GM21390 (cell line): ENCODE measurements at regions not wholly inside any gene's neighbourhood (a gene's known extent, or its start where the extent isn't known, plus 50 kb on each side); places are given as distances from the start of the nearest gene placed in this dataset.
"Not testable (repeated sequence)": the region's sequence is repeated elsewhere in the genome, so short reads cannot be mapped to it uniquely, and the experiment has no call there.

ENCODE experiments used
- ATAC-seq: cut with Tn5 transposase; IDR thresholded peaks from one replicate; pipeline ENCODE4 v1.9.1; 2021; ENCODE audit not compliant: unreplicated experiment

DNA sequence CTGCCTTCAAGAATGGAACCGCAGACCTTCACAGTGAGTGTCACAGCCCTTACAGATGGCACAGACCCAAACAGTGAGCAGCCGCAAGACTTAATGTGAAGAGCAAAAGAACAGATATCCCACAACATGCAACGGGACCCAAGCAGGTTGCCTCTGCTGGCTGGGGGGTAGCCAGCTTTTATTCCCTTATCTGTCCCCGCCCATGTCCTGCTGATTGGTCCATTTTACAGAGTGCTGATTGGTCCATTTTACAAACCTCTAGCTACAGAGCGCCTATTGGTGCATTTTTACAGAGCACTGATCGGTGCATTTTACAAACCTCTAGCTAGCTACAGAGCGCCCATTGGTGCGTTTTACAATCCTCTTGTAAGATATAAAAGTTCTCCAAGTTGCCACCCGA is 102.0 kb upstream of the IGF1R start:
- no peak for ATAC-seq

DNA sequence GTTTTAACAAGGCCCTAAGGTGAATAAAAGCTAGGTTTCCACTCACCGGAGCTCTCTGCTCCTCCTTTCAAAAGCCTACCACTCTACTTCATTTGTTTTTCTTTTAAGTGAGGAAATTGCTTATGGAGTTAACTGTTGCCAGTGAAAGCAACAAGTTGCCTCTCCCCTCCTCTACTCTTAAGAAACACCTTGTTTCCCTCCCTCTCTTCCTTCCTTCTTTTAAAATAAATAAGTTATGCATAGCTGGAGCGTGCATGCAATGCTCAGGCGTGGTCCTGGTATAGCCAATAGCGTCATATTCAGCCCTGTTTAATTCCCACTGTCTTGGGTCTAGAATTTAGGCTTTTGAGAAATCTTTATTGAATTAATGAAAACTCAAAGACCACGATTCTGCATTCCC is 101.1 kb upstream of the IGF1R start:
- no peak for ATAC-seq

DNA sequence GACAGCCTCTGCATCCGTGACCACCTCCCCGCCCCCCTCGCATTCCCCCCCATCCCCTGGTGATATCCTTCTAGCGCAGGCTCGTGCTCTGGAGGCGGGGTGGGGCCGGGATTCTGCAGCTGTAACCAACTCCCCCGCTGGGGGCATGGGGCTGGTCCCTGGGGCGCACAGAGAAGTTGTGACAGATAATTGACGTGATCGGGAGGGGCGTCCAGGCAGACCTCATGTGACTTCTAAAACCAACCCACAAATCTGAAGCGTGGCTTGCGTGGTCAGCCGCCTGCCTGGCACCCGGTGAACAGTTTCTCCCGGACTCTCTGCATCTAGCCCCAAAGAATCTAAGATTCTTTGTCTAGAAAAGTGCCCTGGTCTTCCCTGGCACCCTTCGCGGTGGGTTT is 100.6 kb upstream of the IGF1R start:
- ATAC-seq = no peak

DNA sequence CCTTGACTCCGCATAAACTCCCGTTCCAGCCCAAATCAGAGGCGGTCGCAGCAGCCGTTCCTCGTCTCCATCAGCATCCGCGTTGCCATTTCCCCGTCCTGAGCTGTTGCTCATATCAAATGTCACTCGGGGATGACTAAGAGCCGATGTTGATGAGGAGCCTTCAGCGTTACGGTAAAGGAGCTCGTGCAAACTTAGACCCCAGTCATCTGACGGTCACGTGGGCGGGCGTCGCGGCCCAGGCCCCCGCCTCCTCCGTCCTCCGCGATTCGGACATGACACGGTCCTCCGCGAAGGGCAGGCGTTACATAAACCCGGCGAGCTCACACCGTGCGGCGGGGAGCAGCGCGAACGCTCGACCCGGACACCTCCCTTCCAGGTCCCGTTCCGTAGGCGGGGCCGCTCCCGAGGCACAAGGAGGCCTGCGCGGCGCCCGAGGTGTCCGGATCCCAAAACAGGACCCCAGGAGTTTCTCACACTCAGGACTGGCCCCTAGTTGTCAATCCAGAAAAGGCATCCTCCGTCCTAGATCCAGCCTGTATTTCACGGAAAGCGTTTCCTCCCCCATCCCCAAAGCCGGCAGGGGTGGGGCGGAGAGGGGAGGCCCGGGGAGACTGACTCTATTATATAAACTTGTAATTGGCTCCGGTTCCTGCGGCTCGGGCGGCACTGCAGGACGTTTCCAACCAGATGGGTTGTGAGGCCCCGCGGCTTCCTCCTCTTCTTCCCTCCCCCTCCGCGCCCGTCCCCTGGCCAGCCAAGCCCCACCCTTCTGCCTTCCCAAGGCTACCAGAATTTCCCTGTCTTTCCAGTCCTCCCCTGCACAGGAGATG is 100.0 kb upstream of the IGF1R start:
- ATAC-seq = no peak

DNA sequence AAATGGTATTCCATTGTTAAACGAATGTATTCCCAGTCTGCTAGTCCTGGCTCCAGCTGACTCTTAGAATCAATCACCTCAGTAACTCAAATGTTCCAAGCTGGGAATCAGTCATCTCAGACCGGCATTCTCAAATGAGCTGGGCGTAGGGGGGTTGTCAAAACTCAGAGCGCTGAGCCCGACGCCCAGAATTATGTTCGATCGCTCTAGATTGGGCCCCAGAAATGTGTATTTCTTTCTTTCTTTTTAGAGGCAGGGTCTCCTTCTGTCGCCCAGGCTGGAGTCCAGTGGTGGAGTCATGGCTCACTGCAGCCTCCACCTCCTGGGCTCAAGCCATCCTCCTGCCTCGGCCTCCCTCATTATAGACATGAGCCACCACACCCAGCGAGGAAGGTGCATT is 99.3 kb upstream of the IGF1R start:
- no peak for ATAC-seq

DNA sequence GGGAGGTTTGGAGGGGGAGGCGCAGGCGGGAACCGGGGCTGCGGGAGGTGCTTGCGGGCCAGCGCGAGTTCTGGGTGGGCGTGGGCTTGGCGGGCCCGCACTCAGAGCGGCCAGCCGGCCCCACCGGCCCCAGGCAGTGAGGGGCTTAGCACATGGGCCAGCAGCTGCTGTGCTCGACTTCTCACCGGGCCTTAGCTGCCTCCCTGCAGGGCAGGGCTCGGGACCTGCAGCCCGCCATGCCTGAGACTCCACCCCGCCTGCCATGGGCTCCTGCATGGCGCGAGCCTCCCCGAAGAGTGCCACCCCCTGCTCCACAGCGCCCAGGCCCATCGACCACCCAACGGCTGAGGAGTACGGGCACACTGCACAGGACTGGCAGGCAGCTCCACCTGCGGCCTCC is 98.6 kb upstream of the IGF1R start:
- ATAC-seq = no peak

DNA sequence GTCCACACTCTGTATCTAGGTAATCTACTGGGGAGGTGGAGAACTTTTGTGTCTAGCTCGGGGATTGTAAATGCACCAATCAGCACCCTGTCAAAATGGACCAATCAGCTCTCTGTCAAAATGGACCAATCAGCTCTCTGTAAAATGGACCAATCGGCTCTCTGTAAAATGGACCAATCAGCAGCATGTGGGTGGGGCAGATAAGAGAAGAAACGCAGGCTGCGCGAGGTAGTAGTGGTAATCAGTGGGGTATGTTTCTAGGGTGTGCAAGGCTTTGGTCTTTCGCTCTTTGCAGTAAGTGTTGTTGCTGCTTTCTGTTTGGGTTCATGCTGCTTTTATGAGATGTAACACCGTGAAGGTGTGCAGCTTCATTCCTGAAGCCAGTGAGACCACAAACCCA is 98.0 kb upstream of the IGF1R start:
- ATAC-seq = not testable (repeated sequence)

DNA sequence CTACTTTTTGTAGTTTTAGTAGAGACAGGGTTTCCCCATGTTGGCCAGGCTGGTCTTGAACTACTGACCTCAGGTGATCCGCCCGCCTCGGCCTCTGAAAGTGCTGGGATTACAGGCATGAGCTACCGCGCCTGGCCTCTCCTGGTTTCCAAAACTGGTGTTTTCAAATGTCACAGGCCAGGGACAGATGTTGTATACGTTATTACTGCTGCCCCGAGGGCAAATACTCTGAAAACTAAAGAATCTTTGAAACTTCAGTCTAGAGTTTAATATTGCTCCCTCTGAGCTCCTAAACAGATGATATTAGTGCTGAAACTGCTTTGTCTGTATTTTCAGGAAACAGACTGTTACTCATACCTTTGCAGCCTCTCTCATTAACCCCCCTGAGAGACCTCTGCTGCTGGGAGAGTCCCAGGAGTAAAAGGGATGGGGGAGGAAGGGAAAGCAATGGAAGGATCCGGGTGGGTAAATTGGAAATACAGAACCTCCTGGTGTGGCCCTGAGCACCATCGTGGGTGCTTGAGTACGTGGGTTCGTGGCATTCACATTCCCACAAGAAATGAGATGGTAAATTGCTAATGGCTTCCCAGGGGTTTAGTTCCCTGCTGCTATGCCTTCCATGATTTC is 96.3 kb upstream of the IGF1R start:
- ATAC-seq = no peak

DNA sequence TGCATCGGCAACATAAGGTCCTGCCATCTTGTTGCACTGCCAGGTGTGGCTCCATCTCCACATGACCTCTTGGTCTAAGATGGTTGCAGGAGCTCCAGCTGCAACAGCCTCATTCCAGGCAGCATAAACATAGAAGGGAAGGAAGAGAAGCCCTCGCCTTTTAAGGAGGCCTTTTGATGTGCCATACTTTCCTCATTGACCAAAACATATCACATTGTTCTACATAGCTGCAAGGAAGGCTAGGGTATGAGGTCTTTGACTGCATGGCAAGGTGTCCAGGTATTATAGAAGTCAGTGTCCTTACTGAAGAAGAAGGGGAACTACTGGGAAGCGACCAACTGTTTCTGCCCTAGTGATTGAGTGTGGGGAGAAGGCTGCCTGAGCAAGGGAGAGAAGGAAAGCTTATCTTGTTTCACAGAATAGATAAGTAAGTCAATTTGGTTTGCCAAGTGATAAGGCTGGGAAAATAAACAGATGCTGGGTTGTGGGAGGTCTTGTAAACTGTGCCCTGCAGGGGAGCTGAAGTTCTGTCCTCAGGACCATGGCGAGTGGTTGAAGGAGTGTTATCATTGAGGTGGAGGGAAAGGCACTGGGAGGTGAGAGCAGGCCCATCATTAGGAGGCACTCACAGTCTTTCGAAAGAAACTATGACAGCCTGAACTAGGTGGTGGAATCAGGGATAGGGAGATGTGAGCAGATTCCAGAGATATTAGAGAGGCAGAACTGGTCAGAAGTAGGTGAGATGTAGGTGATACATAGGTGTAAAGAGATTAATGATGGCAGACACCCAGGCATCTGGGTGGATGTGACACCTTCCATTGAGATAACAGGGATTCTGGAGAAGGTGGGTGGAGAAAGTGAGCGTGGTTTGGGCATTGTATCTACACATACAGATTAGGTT is 93.8 kb upstream of the IGF1R start:
- ATAC-seq = no peak

DNA sequence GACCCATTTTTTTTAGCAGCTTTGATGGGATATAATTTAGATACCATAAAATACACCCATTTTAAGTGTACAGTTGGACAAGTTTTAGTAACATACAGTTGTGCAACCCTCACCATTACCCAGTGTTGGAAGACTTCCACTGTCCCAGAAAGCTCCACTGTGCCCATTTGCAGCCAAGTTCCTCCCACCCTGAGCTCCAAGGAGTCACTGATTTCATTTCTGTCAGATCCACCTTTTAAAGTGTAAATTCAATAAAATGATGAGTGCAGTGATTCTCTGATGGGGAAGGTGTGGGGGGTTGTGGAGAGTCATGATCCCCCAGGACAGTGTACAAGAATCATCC is 93.2 kb upstream of the IGF1R start:
- no peak for ATAC-seq

DNA sequence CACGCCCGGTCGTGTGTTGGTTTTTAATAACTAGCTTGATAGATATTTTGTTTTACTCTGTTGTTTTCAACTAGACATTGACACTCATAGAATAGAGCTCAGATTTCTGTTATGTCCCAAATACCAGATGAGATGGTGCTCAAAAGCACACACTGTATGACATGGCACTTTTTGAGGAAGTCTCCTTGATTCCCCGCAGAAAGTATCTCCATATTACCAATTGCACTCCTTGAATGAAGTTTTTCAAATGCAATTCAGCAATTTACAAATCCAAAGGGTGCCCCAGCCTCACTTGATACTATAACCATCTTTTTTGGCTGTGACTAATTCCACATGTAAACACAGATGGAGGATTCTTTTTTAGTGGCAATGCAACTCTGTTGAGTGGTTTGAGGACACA is 92.0 kb upstream of the IGF1R start:
- no peak for ATAC-seq

DNA sequence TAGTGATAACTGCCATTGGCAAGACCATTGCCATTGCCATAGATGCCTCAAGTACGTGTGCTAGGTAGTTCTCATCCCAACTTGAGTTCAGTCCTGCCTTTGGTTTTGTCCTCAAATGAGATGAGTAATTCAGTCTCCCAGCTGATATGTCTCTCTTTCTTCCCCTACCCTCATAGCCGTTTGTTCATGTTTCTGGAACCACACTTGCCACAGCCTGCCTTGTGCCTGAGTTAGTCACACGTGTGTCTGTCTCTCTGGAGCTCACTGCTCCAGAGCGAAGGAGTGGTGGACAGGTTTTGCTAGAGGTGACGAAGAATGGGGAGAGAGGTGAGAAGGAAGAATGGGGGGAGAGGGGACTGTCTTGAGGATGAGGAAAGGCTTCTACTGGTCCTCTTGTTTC is 88.0 kb upstream of the IGF1R start:
- no peak for ATAC-seq

DNA sequence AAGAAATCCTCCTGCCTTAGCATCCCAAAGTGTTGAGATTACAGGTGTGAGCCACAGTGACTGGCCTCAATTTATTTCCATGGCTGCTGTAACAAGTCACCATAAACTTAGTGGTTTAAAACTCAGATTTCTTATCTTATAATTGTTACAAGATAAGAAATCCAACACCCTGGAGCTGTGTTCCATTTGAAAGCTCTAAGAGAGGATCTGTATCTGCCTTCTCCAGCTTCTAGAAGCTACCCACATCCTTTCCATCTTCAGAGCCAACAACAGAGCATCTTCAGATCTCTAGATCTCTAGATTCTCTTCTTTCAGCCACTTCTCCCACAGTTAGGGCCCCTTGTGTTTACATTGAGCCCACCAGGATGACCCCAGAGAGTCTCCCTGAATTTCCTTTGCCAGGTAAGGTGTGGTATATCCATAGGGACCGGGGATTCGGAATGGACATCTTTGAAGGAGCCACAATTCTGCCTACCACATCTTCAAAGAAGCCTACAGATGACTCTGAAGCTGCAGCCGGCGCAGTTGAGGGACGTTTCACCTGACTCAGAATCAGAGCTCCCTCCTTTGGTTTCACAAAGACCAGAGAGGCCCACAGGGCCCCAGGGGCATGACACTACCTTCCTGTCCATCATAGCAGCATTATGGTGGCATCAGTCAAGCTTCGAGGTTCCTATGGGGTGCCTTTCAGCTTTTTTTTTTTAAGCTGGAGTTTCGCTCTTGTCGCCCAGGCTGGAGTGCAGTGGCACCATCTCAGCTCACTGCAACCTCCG is 87.0 kb upstream of the IGF1R start:
- no peak for ATAC-seq

DNA sequence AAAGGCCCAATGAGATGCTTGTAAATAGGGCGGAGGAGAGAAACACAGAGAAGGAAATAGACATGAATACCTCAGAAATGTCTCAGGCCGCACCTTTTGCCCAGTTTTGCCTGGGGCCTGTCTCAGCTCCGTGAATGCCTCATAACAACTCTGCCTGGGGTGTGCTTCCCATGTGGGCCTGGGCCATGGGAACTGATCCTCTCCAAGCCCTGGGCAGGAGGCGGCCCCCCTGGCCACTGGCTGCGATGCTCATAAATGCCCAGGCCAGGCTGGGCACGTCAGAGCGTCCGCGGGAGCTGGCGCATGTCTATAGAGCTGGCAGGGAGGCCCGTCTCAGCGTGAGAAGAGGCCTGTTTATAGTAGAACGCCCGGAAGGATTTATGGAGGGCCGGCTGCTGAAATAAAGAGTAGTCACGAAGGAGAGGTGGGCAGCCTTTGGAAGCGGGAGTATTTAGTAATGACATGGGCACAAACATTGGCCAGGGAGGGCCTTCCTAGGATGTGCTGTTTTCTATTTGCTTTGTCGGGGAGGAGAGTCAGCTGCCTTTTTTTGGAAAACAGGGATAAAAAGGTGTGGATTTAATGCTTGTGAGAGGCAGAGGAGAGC is 85.9 kb upstream of the IGF1R start:
- ATAC-seq = no peak

DNA sequence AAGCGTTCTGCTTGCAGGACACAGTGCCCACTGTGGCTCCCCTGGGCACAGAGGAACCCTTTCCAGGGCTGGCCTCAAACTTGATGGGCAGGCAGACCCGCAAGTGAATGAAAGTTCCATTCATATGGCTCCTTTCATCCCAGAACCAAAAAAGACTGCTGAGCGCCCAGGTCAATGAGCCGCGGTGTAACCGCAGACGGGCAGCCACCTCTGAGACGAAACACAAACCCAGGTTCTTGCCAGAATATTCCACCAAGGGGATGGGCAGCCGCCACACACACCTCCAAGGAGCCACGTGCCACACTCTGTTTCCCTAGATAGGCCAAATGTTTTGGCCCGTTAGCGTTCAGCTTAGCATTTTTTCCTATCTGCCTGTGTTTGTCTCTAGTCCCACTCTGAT is 82.8 kb upstream of the IGF1R start:
- ATAC-seq = no peak

DNA sequence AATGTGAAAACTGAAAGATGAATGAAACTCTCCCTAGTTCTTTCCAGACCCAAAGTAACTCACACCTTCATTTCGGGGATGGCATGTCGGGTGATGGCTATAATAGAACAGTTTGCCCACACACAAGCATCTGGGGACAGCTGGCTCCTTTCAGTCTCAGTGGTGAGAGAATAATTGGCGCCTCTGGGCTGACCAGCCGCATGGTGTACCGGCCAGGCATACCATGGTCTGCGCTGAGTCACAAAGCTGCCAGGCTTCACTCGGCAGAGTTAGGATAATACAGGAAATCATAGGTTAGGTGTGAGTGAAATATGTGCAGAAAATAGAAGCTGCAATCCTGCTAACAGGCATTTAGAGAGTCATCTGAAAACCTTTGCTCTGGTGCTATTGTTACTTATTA is 80.4 kb upstream of the IGF1R start:
- ATAC-seq = no peak

DNA sequence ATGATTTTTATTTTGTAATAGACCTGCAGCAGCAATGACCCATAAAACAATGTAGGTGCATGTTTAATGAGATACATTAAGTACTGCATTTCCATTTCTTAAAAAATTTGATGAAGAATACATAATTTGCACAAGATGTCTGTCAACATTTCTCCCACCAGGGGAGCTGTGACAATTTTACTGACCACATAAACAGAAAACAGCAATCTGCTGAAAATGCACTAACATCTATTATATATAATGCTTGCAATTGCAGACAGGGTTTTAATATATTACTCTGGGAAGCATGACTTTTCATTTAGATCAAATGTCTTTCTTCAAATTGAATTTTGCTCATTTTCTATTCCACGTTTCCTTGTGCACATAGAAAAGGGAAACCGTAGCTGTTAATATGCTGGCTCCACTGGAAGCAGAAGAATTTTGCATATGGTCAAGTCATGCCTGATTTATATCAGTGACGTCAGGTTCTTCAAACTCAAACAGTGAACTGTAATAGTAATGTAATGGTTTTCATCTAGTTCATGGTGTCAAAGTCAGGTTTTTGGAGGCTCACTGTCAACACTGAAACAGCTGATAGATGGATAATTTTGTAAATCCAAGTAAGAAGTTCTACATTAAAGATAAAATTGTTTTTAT is 79.8 kb upstream of the IGF1R start:
- no peak for ATAC-seq

DNA sequence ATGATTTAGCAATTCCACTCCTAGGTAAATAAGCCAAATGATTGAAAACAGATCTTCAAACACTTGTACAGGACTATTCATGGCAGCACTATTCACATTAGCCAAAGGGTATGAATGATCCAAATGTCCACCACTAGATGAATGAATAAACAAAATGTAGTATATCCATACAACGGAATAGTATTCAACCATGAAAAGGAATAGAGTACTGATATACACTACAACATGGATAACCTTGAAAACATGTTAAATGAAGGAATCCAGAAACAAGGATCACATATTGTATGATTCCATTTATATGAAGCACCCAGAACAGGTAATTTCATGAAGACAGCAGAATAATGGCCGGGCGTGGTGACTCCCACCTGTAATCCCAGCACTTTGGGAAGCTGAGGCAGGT is 78.2 kb upstream of the IGF1R start:
- no peak for ATAC-seq

DNA sequence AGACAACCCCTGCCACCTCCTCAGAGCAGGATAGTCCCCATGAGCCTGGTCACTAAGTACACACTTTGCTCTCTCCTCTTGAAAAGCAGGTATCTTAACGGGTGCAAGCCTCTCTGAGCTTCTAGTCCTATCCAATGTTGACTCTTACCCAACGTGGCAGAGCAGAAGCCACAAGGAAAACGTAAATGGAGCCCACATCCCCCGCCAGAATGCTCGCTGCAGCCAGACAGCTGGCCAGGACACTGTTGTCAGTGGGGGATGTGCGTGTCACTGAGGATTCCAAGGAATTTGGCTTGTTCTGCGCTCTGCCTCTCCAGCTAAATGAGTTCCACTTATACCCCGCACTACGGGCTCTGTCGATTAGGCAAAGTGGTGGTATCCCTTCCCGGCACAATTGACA is 67.8 kb upstream of the IGF1R start:
- ATAC-seq = no peak

DNA sequence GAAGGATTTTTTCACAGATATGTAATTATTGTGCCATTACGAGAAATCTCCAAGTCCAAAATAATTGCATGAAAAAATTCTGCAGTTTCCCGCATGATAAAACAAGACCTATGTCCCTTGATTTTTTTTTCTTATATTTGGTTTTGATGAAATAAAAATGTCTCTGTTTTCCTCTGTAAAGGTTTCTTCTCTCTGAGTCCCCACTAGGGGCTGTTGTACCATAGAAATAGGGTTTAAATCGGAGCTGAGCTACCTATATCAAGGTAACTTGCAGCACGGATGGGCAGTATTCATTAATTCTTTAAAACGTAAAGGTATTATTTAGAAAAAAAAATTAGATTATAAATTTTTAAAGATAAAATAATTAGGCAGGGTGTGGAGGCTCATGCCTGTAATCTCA is 66.6 kb upstream of the IGF1R start:
- no peak for ATAC-seq
